Nephron (organoid): ENCODE measurements at regions not wholly inside any gene's neighbourhood (a gene's known extent, or its start where the extent isn't known, plus 50 kb on each side); places are given as distances from the start of the nearest gene placed in this dataset.

Source experiments
- H3K27ac Mint-ChIP-seq, 3 experiments: 2 replicates each; pipeline ENCODE4 v1.8.0; 2020; ENCODE audit warnings: mixed read lengths in 3 of 3, mild to moderate bottlenecking in 2 of 3, moderate library complexity in 1 of 3
- H3K27me3 Mint-ChIP-seq: 2 replicates; pipeline ENCODE4 v1.8.0; 2021; ENCODE audit warnings: low read depth, mild to moderate bottlenecking, moderate library complexity, mixed read lengths
- H3K36me3 Mint-ChIP-seq: 2 replicates; pipeline ENCODE4 v1.8.0; 2020; ENCODE audit warnings: low read depth, mixed read lengths
- H3K4me1 Mint-ChIP-seq: 2 replicates; pipeline ENCODE4 v1.8.0; 2020; ENCODE audit warnings: mixed read lengths
- H3K4me3 Mint-ChIP-seq, 3 experiments: 2 replicates each; pipeline ENCODE4 v1.8.0; 2020; ENCODE audit warnings: mild to moderate bottlenecking in 3 of 3, mixed read lengths in 3 of 3, moderate library complexity in 2 of 3
- H3K9me3 Mint-ChIP-seq: 2 replicates; pipeline ENCODE4 v1.8.0; 2020; ENCODE audit warnings: mixed read lengths
- CTCF ChIP-seq, 3 experiments: fragments of 200-600 bp; sonication (generic); IDR thresholded peaks; one replicate each; pipeline ENCODE4 v1.5.0; 2021; ENCODE audit warnings: antibody characterized with exemption in 3 of 3; ENCODE audit not compliant: unreplicated experiment in 3 of 3

DNA sequence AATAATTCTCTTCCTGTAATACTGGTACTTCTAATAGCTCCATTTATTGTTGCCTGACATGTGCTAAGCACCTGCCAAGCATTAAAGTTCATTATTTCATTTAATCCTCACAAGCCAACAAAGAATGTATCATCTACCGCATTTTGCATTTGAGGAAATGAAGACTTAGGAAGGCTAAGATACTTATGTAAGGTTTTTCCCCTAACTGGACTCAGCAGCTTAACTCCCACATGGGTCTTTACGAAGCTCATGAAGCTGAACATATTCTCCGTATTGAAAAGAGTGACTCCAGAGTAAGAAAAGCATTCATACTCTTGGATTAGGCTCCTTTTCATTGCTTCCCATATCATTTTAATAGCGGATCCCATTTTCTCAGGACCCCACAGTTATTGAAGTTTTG is 155.7 kb upstream of the TMEM72 start:
- TF ChIP-seq CTCF (IDR thresholded peaks at IDR 0.05; ENCODE audit: unreplicated experiment in 3 of 3) = no peak
- H3K27ac Mint-ChIP-seq = peak overlapping the region in 2 of 3 experiments; percentile 68 to 84
- H3K36me3 Mint-ChIP-seq = no peaks in the 10 kb centered on the region
- H3K4me3 Mint-ChIP-seq = no peak overlapping the region
- peaks cover 62% of the 10 kb centered on the region for H3K4me1 Mint-ChIP-seq
- H3K9me3 Mint-ChIP-seq = no peaks in the 10 kb centered on the region
- no peaks in the 10 kb centered on the region for H3K27me3 Mint-ChIP-seq

GRCh38 chr10:44756216-44756615 is 154.9 kb upstream of the TMEM72 start:
- TF ChIP-seq CTCF (IDR thresholded peaks at IDR 0.05; ENCODE audit: unreplicated experiment in 3 of 3) = no peak
- Mint-ChIP-seq H3K9me3 (no peaks in the 10 kb centered on the region), H3K27ac (peak overlapping the region in 2 of 3 experiments; percentile 67 to 84), H3K4me1 (peaks cover 69% of the 10 kb centered on the region), H3K27me3 (no peaks in the 10 kb centered on the region), H3K36me3 (no peaks in the 10 kb centered on the region), H3K4me3 (no peak overlapping the region)

DNA sequence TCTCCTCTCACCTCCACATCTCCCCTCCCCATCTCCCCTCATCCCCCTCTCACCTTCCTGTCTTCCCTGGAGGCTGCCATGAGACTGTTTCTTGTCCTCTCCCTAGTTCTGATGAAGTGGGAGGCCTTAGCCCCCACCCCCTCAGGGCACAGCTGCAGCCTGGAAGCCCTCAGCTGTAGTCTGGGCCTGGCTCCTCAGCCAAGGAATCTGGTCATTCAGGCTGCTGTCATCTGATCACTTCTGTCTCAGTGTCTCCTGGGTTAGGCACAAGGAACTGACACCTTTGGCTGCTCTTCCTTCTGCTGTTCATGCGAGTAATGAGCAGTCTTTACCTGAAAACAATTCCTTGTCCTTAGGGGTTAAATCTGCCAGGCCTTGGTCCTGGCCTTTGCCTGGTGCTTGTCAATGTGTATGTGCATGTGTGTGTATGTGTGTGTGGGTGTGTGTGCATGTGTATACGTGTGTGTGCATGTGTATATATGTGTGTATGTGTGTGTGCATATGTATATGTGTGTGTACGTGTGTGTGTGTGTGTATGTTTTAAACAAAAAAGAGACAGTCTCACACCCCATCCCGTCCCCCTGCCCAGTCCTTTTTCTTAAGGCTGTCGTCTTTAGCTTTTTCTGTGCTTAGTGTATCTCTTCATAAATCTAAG is 153.5 kb upstream of the TMEM72 start:
- Mint-ChIP-seq H3K4me1 (peaks cover 66% of the 10 kb centered on the region), H3K9me3 (no peaks in the 10 kb centered on the region), H3K27me3 (no peaks in the 10 kb centered on the region), H3K36me3 (no peaks in the 10 kb centered on the region), H3K4me3 (no peak overlapping the region), H3K27ac (peak overlapping the region; percentile 47 to 93 (median 91))
- TF ChIP-seq CTCF (IDR thresholded peaks at IDR 0.05; ENCODE audit: unreplicated experiment in 3 of 3) = no peak

DNA sequence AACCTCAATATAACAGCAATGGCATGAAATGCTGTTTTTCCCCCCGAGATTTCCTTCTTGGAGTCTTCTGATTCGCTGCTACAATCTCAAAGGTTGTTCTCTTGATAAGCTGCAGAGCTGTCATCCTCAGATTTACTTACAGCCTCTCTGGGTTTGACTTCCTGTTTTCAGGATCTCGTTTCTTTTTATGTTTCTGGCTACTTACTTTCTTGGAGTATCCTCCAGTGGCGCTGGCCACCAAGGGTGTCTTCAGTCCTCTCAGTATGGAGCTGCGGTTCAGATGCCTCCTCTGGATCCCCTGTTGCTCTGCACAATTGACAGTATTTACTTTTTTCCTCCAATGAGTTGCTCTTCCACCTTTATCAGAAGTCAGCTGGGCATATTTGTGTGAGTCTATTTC is 152.0 kb upstream of the TMEM72 start:
- H3K4me1 Mint-ChIP-seq = peaks cover 53% of the 10 kb centered on the region
- H3K27ac Mint-ChIP-seq = peak overlapping the region in 2 of 3 experiments; percentile 21 to 93
- H3K4me3 Mint-ChIP-seq = no peak overlapping the region
- no peaks in the 10 kb centered on the region for H3K36me3 Mint-ChIP-seq
- H3K27me3 Mint-ChIP-seq = no peaks in the 10 kb centered on the region
- H3K9me3 Mint-ChIP-seq = no peaks in the 10 kb centered on the region
- TF ChIP-seq CTCF (IDR thresholded peaks at IDR 0.05; ENCODE audit: unreplicated experiment in 3 of 3) = no peak

DNA sequence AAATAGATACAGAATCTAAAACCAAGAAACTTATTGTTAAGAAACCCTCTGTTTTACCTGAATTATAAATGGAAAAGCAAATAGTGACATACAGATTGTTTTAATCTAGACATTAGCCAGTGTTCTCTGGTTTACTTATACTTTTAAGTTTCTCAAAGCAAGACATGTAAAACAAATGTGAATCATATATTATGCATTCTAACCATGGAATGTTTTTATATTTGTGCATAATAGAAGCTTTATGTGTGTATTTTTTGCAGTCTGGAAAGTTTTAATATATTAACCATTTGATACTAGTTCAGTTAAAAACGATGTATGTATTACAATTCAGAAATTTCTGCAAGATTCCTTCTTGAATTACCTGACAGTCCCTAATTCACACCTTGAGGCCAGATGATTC is 150.6 kb upstream of the TMEM72 start:
- Mint-ChIP-seq H3K9me3 (no peaks in the 10 kb centered on the region), H3K27me3 (no peaks in the 10 kb centered on the region), H3K4me1 (peaks cover 50% of the 10 kb centered on the region), H3K27ac (peak overlapping the region in 2 of 3 experiments; percentile 75 to 93), H3K36me3 (no peaks in the 10 kb centered on the region), H3K4me3 (no peak overlapping the region)
- TF ChIP-seq CTCF (IDR thresholded peaks at IDR 0.05; ENCODE audit: unreplicated experiment in 3 of 3) = no peak

DNA sequence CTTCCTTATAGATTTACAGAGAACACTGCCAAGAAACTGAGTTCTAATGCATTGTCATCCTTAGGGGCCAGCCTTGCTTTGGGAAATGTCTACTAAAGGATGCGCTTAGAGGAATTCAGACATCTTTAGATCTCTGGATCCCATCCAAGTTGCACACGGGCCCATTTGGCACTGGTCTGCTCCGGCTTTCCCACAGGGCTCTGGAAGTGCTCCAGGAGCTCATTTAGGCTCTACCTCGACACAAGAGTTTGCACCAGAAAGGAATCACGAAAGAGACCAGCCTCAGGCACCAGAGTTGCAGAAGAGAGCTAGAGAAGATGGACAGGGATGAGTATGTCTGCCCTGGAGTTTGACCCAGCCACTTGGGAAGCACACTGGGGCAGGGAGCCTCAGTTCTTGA is 150.1 kb upstream of the TMEM72 start:
- H3K27me3 Mint-ChIP-seq = no peaks in the 10 kb centered on the region
- H3K4me1 Mint-ChIP-seq = peaks cover 44% of the 10 kb centered on the region
- H3K9me3 Mint-ChIP-seq = no peaks in the 10 kb centered on the region
- no peak for TF ChIP-seq CTCF (IDR thresholded peaks at IDR 0.05; ENCODE audit: unreplicated experiment in 3 of 3)
- no peak overlapping the region for H3K4me3 Mint-ChIP-seq
- H3K27ac Mint-ChIP-seq = peak overlapping the region; percentile 45 to 93 (median 75)
- H3K36me3 Mint-ChIP-seq = no peaks in the 10 kb centered on the region
